SK-N-SH (cell line): ENCODE measurements at regions not wholly inside any gene's neighbourhood (a gene's known extent, or its start where the extent isn't known, plus 50 kb on each side); places are given as distances from the start of the nearest gene placed in this dataset.

ENCODE experiments used
- RAD21 ChIP-seq: IDR thresholded peaks from 2 replicates; pipeline ENCODE4 v1.6.1; 2012; ENCODE audit warnings: mild to moderate bottlenecking, low read length
- SIN3A ChIP-seq: IDR thresholded peaks from 2 replicates; pipeline ENCODE4 v1.6.1; 2012; ENCODE audit warnings: low read depth, mild to moderate bottlenecking, low read length, moderate library complexity, borderline replicate concordance
- SMC3 ChIP-seq: IDR thresholded peaks from 2 replicates; pipeline ENCODE4 v1.6.1; 2012; ENCODE audit warnings: low read depth, low read length, improper control_type of control experiment
- TF ChIP-seq, protein P1 (sequence below): fragments of 200-600 bp; sonication (generic); IDR thresholded peaks from 2 replicates; pipeline ENCODE4 v1.6.1; 2017; ENCODE audit warnings: antibody characterized with exemption, mild to moderate bottlenecking, moderate library complexity
- TF ChIP-seq, protein P2 (sequence below): IDR thresholded peaks from 2 replicates; pipeline ENCODE4 v1.6.1; 2012; ENCODE audit warnings: mild to moderate bottlenecking, low read depth, low read length, moderate library complexity

DNA sequence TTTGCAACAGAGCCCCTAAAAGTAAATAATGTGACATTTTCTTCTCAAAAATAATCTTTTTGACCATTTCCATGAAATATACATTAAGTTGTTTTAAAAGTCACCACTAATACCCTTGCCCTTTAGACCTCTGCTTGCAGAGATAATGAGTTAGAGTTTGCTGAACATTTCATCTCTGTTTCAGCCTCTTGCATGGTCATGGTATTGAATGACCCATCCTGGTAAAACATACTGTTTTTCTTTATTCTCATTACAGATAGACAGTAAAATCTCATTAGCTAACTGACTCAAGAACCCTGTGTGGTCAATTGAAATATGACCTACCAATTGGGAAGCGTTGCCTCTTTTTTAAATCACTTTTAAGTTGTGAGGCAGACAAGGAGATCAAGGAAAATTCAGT lies 916.7 kb downstream of the PDHA2 start:
- TF ChIP-seq, protein P1, sequence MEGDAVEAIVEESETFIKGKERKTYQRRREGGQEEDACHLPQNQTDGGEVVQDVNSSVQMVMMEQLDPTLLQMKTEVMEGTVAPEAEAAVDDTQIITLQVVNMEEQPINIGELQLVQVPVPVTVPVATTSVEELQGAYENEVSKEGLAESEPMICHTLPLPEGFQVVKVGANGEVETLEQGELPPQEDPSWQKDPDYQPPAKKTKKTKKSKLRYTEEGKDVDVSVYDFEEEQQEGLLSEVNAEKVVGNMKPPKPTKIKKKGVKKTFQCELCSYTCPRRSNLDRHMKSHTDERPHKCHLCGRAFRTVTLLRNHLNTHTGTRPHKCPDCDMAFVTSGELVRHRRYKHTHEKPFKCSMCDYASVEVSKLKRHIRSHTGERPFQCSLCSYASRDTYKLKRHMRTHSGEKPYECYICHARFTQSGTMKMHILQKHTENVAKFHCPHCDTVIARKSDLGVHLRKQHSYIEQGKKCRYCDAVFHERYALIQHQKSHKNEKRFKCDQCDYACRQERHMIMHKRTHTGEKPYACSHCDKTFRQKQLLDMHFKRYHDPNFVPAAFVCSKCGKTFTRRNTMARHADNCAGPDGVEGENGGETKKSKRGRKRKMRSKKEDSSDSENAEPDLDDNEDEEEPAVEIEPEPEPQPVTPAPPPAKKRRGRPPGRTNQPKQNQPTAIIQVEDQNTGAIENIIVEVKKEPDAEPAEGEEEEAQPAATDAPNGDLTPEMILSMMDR, result no peak
- TF ChIP-seq, protein P2, sequence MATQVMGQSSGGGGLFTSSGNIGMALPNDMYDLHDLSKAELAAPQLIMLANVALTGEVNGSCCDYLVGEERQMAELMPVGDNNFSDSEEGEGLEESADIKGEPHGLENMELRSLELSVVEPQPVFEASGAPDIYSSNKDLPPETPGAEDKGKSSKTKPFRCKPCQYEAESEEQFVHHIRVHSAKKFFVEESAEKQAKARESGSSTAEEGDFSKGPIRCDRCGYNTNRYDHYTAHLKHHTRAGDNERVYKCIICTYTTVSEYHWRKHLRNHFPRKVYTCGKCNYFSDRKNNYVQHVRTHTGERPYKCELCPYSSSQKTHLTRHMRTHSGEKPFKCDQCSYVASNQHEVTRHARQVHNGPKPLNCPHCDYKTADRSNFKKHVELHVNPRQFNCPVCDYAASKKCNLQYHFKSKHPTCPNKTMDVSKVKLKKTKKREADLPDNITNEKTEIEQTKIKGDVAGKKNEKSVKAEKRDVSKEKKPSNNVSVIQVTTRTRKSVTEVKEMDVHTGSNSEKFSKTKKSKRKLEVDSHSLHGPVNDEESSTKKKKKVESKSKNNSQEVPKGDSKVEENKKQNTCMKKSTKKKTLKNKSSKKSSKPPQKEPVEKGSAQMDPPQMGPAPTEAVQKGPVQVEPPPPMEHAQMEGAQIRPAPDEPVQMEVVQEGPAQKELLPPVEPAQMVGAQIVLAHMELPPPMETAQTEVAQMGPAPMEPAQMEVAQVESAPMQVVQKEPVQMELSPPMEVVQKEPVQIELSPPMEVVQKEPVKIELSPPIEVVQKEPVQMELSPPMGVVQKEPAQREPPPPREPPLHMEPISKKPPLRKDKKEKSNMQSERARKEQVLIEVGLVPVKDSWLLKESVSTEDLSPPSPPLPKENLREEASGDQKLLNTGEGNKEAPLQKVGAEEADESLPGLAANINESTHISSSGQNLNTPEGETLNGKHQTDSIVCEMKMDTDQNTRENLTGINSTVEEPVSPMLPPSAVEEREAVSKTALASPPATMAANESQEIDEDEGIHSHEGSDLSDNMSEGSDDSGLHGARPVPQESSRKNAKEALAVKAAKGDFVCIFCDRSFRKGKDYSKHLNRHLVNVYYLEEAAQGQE, result no peak
- no peak for TF ChIP-seq RAD21
- TF ChIP-seq SIN3A, result no peak
- TF ChIP-seq SMC3, result no peak
